ENCODE measurements at regions not wholly inside any gene's neighbourhood (a gene's known extent, or its start where the extent isn't known, plus 50 kb on each side); places are given as distances from the start of the nearest gene placed in this dataset.

GRCh38 chr22:47816121-47816862 lies 1053.8 kb downstream of the TBC1D22A start:
- CTCF ChIA-PET: no interaction called here
- H3K23ac ChIP-seq (ENCODE audit: low read depth, low read length): no peak overlapping the region

More at GRCh38 chr22:47816121-47816862, 1053.8 kb downstream of the TBC1D22A start:
- H3K27me3 ChIP-seq (ENCODE audit: control insufficient read depth, insufficient read depth, low read length): no peaks in the 10 kb centered on the region
- H3K27ac ChIP-seq (ENCODE audit: insufficient read depth, low read length): no peak overlapping the region
- no peak overlapping the region for H2AK9ac ChIP-seq (replicated peaks; ENCODE audit: low read depth, low read length, poor library complexity)
- no peak overlapping the region for H3K4ac ChIP-seq (ENCODE audit: low read depth, low read length)
- POLR2A ChIA-PET (ENCODE audit: unreplicated experiment): no interaction called here
- BruUV-seq (replicated peaks): no TSS peak
- no peaks in the 10 kb centered on the region for H3K79me1 ChIP-seq (ENCODE audit: low read depth in 1 of 2, low read length in 2 of 2)
- TF ChIP-seq RFX5 (IDR thresholded peaks at IDR 0.05; ENCODE audit: low read depth, low read length) (no peak), NFE2L2 (IDR thresholded peaks at IDR 0.05; ENCODE audit: low read depth, low read length) (no peak), BHLHE40 (IDR thresholded peaks at IDR 0.05; ENCODE audit: low read depth, low read length) (no peak), RCOR1 (IDR thresholded peaks at IDR 0.05; ENCODE audit: insufficient replicate concordance, low read length) (no peak), MAFK (IDR thresholded peaks at IDR 0.05; ENCODE audit: low read depth, low read length) (no peak), POLR2A (IDR thresholded peaks at IDR 0.05; ENCODE audit: low read depth, low read length) (no peak), ELK1 (IDR thresholded peaks at IDR 0.05; ENCODE audit: borderline replicate concordance, low read depth, low read length) (no peak), CHD1 (IDR thresholded peaks at IDR 0.05; ENCODE audit: low read depth, low read length) (no peak), FOS (IDR thresholded peaks at IDR 0.05; ENCODE audit: low read depth, low read length) (no peak), RAD21 (IDR thresholded peaks at IDR 0.05; ENCODE audit: low read length) (no peak), CEBPB (IDR thresholded peaks at IDR 0.05; ENCODE audit: low read depth, low read length) (no peak)
- no peak overlapping the region for H3K4me3 ChIP-seq (ENCODE audit: insufficient read depth, low read depth, low read length)
- no peak overlapping the region for H2BK15ac ChIP-seq (ENCODE audit: low read depth, low read length)
- no peaks in the 10 kb centered on the region for H3K9me1 ChIP-seq (ENCODE audit: insufficient read depth, low read length)
- in situ Hi-C loops (cut with MboI; ENCODE audit: low sequenced_read_pairs): no loop called here
- 42% methylated on average over 3 of the region's 16 CpGs; no CpG with 5 or more reads in 1 of the 2 experiments for WGBS, 2 experiments (ENCODE audit: extremely low coverage in 2 of 2, insufficient read length in 1 of 2)
- peaks cover 52% of the 10 kb centered on the region for H3K9me3 ChIP-seq (ENCODE audit: control insufficient read depth, insufficient read depth, low read length)
- no peak overlapping the region for H2AFZ ChIP-seq (replicated peaks; ENCODE audit: low read length, poor library complexity)
- H2BK120ac ChIP-seq (ENCODE audit: low read depth, low read length): no peak overlapping the region
- no peak for DNase-seq
- dilution Hi-C loops (cut with HindIII; ENCODE audit: low sequenced_read_pairs, unreplicated experiment): no loop called here
- H3K18ac ChIP-seq (ENCODE audit: low read depth, low read length): no peak overlapping the region
- ATAC-seq (ENCODE audit: low read depth): no peak
- H2BK5ac ChIP-seq (ENCODE audit: low read depth, low read length, poor library complexity, severe bottlenecking): no peak overlapping the region
- no peak overlapping the region for H4K91ac ChIP-seq (ENCODE audit: insufficient read depth, low read depth, low read length)
- H3K56ac ChIP-seq (ENCODE audit: extremely low read depth, insufficient read depth, low read length): no peak overlapping the region
- H4K20me1 ChIP-seq (ENCODE audit: insufficient read depth, low read length): no peaks in the 10 kb centered on the region
- H2BK20ac ChIP-seq (ENCODE audit: low read depth, low read length): no peak overlapping the region
- H4K5ac ChIP-seq (ENCODE audit: low read depth, low read length): no peak overlapping the region
- H3K4me2 ChIP-seq (ENCODE audit: low read depth, low read length): no peak overlapping the region
- H3K9ac ChIP-seq (ENCODE audit: low read depth, low read length): no peak overlapping the region
- H3K4me1 ChIP-seq (ENCODE audit: control insufficient read depth, insufficient read depth, low read length): no peaks in the 10 kb centered on the region
- H2AK5ac ChIP-seq (ENCODE audit: low read depth, low read length): no peak overlapping the region
- no peak overlapping the region for H4K8ac ChIP-seq (ENCODE audit: low read depth in 2 of 2, low read length in 2 of 2)
- intact Hi-C loops (cut with micrococcal nuclease): no loop called here
- no peak overlapping the region for H3K14ac ChIP-seq (replicated peaks; ENCODE audit: low read depth, low read length)
- H3K36me3 ChIP-seq (ENCODE audit: control insufficient read depth, insufficient read depth, low read length): no peaks in the 10 kb centered on the region

Measured in IMR-90 (cell line).